ENCODE measurements at regions not wholly inside any gene's neighbourhood (a gene's known extent, or its start where the extent isn't known, plus 50 kb on each side); places are given as distances from the start of the nearest gene placed in this dataset.

DNA sequence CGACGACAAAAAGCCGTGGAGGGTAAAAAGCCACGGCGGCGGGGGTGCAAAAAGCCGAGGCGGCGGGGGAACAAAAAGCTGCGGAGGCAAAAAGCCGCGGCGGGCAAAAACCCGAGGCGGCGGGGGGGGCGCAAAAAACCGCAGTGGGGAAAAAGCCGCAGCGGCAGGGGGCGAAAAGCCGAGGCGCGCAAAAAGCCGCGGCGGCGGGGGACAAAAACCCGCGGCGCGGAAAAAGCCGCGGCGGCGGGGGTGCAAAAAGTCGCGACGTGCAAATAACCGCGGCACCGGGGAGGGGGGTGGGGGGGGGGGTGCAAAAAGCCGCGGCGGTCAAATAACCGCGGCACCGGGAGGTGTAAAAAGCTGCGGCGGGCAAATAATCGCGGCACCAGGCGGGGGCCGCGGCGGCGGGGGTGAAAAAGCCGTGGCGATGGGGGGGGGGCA, 511.5 kb downstream of the FOXD4L5 start:
- TF ChIP-seq, protein P1, sequence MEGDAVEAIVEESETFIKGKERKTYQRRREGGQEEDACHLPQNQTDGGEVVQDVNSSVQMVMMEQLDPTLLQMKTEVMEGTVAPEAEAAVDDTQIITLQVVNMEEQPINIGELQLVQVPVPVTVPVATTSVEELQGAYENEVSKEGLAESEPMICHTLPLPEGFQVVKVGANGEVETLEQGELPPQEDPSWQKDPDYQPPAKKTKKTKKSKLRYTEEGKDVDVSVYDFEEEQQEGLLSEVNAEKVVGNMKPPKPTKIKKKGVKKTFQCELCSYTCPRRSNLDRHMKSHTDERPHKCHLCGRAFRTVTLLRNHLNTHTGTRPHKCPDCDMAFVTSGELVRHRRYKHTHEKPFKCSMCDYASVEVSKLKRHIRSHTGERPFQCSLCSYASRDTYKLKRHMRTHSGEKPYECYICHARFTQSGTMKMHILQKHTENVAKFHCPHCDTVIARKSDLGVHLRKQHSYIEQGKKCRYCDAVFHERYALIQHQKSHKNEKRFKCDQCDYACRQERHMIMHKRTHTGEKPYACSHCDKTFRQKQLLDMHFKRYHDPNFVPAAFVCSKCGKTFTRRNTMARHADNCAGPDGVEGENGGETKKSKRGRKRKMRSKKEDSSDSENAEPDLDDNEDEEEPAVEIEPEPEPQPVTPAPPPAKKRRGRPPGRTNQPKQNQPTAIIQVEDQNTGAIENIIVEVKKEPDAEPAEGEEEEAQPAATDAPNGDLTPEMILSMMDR (IDR thresholded peaks at IDR 0.05): no peak
- TF ChIP-seq POLR2AphosphoS5 (IDR thresholded peaks at IDR 0.05) (no peak), POLR2A (IDR thresholded peaks at IDR 0.05) (no peak), EP300 (IDR thresholded peaks at IDR 0.05) (no peak)

All from suprapubic skin (tissue), 4 donors.